ENCODE measurements at regions not wholly inside any gene's neighbourhood (a gene's known extent, or its start where the extent isn't known, plus 50 kb on each side); places are given as distances from the start of the nearest gene placed in this dataset.
"Not testable (repeated sequence)": the region's sequence is repeated elsewhere in the genome, so short reads cannot be mapped to it uniquely, and the experiment has no call there.

DNA sequence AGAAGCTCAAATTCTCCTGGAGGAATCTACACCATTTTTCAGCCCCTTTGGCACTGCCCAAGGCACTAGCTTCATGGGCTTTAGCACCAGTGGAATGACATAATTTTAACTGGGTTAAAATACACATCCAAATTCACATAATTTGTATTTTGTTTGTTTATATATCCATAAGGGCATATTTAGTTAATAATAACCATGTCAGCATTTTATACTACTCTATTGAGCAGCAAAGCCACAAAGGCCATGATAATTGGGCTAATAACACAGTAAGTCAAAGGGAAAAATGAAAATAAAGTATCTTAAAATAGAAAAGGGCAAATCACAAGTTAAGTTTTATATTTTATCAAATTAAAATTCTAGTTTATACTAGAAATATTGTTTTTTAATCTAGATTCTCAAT, 262.7 kb upstream of the TACR3 start:
- no peak for DNase-seq

GRCh38 chr4:103948244-103949018, 228.6 kb upstream of the TACR3 start:
- no peak for DNase-seq

DNA sequence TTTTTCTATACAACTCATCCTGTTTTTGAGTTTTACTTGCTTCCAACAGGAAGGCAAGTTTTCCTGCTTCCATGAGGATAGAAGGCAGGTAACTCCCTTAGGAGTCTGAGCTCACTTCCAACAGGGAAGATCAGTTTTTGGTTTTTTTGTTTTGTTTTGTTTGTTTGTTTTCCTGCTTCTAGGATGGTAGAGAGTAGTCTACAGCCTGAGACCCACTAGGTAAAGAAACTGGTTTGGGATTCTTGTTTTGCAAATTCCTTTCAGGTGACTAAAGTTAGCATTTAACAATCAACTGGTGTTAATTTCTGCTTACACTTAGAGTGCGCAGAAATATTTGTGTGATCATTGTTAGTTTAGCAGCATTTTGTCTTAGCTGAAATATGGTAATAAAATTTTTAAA, 227.8 kb upstream of the TACR3 start:
- no peak for DNase-seq

DNA sequence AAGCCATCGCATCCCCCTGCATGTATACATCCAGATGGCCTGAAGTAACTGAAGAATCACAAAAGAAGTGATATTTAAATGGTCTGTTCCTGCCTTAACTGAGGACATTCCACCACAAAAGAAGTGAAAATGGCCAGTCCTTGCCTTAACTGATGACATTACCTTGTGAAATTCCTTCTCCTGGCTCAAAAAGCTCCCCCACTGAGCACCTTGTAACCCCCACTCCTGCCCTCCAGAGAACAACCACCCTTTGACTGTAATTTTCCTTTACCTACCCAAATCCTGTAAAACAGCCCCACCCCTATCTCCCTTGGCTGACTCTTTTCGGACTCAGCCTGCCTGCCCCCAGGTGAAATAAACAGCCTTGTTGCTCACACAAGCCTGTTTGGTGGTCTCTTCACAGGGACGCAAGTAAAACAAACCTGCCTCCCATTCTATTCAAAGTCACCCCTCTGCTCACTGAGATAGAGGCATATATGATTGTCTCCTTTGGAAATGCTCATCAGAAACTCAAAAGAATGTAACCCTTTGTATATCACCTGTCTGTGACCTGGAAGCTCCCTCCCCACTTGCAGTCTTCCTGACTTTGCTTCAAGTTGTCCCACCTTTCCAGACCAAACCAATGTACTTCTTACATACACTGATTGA, 227.0 kb upstream of the TACR3 start:
- not testable (repeated sequence) for DNase-seq

GRCh38 chr4:103938488-103938887, 218.7 kb upstream of the TACR3 start:
- DNase-seq, result no peak

DNA sequence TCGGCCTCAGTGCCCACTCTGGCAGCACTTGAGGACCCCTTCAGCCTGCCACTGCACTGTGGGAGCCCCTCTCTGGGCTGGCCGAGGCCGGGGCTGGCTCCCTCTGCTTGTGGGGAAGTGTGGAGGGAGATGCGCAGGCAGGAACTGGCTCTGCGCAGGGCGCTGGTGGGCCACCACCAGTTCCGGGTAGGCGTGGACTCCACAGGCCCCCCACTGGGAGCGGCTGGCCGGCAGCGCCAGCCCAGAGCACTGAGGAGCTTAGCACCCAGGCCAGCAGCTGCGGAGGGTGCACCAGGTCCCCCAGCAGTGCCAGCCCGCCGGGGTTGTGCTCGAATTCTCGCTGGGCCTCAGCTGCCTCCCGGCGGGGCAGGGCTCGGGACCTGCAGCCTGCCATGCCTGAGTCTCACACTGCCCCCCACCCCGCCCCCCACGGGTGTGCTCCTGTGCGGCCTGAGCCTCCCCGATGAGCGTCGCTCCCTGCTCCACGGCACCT, 216.9 kb upstream of the TACR3 start:
- no peak for DNase-seq

- no peak for DNase-seq
Measured at GRCh38 chr4:103934178-103934789, 214.5 kb upstream of the TACR3 start.

GRCh38 chr4:103928370-103928769, 208.6 kb upstream of the TACR3 start:
- DNase-seq, result no peak

DNA sequence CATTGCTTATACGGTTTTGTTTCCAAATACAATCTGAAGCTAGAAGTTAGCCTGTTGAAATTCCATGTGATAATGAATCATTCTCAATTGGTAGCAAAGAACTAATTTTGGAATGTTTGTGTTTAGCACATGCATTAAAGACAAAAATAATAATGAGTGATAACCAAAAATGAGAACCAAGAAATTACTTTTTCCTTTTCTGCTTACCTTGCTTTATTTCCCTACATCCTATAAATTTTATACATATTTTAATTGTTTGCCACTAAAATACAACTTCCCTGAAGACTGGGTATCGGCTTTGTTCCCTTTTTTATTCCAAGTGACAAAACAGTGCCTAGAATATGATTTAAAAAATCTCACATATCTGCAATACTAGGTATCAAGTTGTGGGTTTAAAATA, 203.8 kb upstream of the TACR3 start:
- DNase-seq, result no peak

GRCh38 chr4:103918214-103918613, 198.4 kb upstream of the TACR3 start:
- no peak for DNase-seq

- DNase-seq, result peak; percentile 1
Measured at GRCh38 chr4:103915224-103915869, 195.6 kb upstream of the TACR3 start.

GRCh38 chr4:103907414-103907813, 187.6 kb upstream of the TACR3 start:
- no peak for DNase-seq

- no peak for DNase-seq
Measured at GRCh38 chr4:103904123-103904522, 184.3 kb upstream of the TACR3 start.

DNA sequence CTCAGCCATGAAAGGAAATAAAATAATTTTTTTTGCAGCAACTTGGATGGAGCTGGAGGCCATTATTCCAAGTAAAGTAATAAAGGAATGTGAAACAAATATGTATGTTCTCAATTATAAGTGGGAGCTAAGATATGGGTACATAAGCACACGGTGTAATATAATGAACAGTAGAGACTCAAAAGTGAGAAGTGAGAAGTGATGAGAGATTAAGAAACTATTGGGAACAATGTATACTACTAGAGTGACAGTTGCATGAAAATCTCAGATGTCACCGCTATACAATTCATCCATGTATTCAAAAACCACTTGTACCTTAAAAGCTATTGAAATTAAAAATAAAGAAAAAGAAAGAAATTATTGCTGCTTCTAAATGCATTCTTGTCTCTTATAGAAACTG, 182.9 kb upstream of the TACR3 start:
- no peak for DNase-seq

DNA sequence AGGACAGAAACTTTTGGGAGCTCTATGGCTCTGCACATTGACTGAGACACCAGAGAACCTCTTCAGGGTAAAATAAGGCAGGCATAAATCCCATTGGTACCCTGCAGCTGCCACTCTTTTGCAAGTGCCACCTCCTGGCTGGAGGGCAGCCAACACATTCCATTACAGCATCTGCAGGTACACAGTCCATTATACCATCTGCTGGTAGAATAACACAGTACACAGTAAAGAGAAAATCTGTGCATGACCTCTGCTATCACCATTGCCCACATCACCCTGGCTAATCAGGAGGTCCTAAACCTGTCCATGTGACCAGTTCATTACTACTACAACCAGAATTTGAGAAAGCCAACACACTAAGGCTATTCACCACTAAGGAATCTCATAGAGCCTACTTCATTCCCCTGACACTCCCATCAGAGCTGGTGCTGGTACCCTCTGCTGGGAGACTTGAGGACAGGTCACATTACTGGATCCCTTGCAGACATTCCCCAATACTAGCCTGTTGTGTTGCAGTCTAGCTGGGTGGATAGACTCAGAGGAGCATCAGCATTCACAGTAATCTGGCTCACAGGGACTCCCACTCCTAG, 176.2 kb upstream of the TACR3 start:
- no peak for DNase-seq

DNA sequence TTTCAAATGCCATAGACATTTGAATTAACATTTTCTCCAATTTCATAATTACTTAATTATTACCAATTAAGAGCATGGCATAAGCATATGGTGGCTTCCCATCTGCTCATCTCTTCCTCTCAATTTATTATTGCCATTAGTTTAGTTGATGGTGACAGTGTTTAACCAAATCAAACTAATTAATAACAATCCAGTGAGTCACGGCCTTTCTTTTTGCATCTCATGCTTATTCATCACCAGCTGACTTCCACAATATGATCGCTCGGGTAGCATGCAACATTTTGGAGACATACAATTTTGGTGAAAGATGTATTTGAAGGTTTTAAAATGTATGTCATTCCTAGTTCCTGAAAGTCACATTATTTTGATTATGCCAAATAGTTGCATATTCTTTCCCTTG, 172.8 kb upstream of the TACR3 start:
- DNase-seq, result no peak

DNA sequence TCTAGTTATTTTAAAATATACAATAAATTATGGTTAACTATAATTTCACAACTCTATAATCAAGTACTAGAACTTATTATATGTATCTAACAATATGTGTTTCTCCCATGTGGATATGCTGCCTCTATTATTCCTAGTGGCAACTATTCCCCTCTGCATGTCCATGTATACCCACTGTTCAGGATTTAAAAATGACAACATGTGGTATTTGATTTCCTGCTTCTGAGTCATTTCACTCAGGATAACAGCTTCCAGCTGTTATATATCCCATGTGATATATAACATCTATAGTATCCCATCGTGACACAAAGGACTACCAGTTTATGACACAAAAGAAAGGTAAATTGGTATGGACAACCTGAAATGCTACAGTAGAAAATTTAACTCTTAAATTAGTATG, 167.4 kb upstream of the TACR3 start:
- DNase-seq, result no peak

- no peak for DNase-seq
Measured at GRCh38 chr4:103885152-103885551, 165.4 kb upstream of the TACR3 start.

DNA sequence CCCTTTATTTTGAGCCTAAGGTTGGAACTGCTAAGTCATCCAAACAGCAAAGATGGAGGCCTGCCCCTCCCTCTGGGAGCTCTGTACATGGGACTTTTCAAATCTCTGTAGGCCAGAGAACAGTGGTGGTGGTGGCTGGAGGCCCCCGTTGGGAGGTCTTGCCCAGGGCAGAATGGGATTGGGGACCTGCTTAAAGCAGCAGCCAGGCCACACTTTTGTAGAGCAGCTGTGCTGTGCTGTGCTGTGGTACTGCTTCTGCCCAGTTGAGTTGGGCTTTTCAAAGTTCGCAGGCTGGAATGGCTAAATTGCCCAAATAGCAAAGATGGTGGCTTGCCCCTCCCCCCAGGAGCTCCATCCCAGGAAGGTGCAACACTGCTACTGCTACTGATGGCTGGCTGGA, 147.5 kb upstream of the TACR3 start:
- no peak for DNase-seq

DNA sequence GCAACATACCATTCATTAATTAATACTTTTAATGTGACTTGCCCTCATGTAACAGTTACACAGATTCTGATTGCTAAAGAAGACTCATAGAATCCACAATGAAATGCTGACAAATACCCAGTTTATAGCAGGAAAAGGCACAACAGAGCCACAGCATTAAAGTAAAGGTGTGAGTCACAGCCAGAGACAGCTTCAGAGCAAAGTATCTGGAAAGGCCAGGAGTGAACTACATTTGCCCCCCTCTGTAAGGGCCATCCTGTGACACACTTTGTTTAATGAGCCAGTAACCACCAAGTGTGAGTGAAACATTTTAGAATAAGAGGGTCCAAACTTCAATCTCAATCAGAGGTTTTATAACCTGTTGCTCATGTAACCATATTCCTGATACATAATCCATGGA, 133.8 kb upstream of the TACR3 start:
- DNase-seq, result no peak

- no peak for DNase-seq
Measured at GRCh38 chr4:103853146-103853545, 133.4 kb upstream of the TACR3 start.

- no peak for DNase-seq
Measured at GRCh38 chr4:103845075-103845474, 125.3 kb upstream of the TACR3 start.

DNA sequence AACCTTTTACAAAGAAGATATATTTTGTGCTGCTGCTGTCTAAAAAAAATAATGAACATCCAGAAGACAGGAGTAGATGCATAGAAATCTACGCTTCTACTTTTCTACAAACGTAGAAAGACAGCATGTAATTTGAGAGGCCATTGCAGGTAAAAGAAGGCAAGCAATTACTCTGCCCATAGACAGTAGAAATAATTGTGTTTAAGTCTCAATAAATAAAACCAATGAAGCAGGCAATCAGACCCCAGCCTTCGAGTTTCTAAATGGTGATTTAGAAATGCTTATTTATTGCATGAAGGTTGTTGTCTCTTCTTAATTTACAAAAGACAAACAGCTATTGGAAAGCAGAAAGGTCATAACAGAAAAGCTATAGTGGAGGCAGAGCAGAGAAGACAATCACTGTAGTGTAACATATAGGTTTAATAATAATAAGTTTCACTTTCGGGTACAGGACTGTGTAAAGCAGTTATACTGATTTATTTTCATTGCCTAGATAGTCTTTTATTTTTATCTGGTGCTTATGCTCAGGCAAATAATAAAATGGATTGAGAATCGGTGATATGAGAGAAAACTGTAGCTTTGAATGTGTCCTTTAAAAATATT, 123.0 kb upstream of the TACR3 start:
- DNase-seq, result no peak
